ENCODE measurements at regions not wholly inside any gene's neighbourhood (a gene's known extent, or its start where the extent isn't known, plus 50 kb on each side); places are given as distances from the start of the nearest gene placed in this dataset.
"Not testable (repeated sequence)": the region's sequence is repeated elsewhere in the genome, so short reads cannot be mapped to it uniquely, and the experiment has no call there.

GRCh38 chr7:68619526-68619925 is 978.7 kb upstream of the AUTS2 start:
- no peak for DNase-seq (ENCODE audit: low spot score)

GRCh38 chr7:68622500-68622899 is 975.8 kb upstream of the AUTS2 start:
- DNase-seq (ENCODE audit: low spot score): no peak

- DNase-seq (ENCODE audit: low spot score): no peak
Observed at GRCh38 chr7:68623030-68623429, 975.2 kb upstream of the AUTS2 start.

- DNase-seq (ENCODE audit: low spot score): no peak
Observed at GRCh38 chr7:68627247-68627864, 970.9 kb upstream of the AUTS2 start.

GRCh38 chr7:68630914-68631313 is 967.4 kb upstream of the AUTS2 start:
- DNase-seq (ENCODE audit: low spot score): not testable (repeated sequence)

GRCh38 chr7:68640103-68640502 is 958.2 kb upstream of the AUTS2 start:
- DNase-seq (ENCODE audit: low spot score): no peak

GRCh38 chr7:68642727-68643126 is 955.5 kb upstream of the AUTS2 start:
- DNase-seq (ENCODE audit: low spot score): no peak

GRCh38 chr7:68663392-68663791 is 934.9 kb upstream of the AUTS2 start:
- DNase-seq (ENCODE audit: low spot score): no peak

GRCh38 chr7:68671046-68671445 is 927.2 kb upstream of the AUTS2 start:
- DNase-seq (ENCODE audit: low spot score): no peak

- no peak for DNase-seq (ENCODE audit: low spot score)
Observed at GRCh38 chr7:68671671-68672070, 926.6 kb upstream of the AUTS2 start.

GRCh38 chr7:68674826-68675225 is 923.4 kb upstream of the AUTS2 start:
- DNase-seq (ENCODE audit: low spot score): no peak

- DNase-seq (ENCODE audit: low spot score): no peak
Observed at GRCh38 chr7:68676813-68677535, 921.3 kb upstream of the AUTS2 start.

- no peak for DNase-seq (ENCODE audit: low spot score)
Observed at GRCh38 chr7:68678196-68678595, 920.1 kb upstream of the AUTS2 start.

GRCh38 chr7:68679459-68680234 is 918.6 kb upstream of the AUTS2 start:
- no peak for DNase-seq (ENCODE audit: low spot score)

- no peak for DNase-seq (ENCODE audit: low spot score)
Observed at GRCh38 chr7:68680235-68680872, 917.9 kb upstream of the AUTS2 start.

GRCh38 chr7:68682910-68683309 is 915.4 kb upstream of the AUTS2 start:
- no peak for DNase-seq (ENCODE audit: low spot score)

- no peak for DNase-seq (ENCODE audit: low spot score)
Observed at GRCh38 chr7:68684246-68684839, 913.9 kb upstream of the AUTS2 start.

GRCh38 chr7:68684996-68685395 is 913.3 kb upstream of the AUTS2 start:
- DNase-seq (ENCODE audit: low spot score): no peak

- DNase-seq (ENCODE audit: low spot score): no peak
Observed at GRCh38 chr7:68688416-68689086, 909.7 kb upstream of the AUTS2 start.

GRCh38 chr7:68689087-68689433 is 909.2 kb upstream of the AUTS2 start:
- no peak for DNase-seq (ENCODE audit: low spot score)

Data from ureter (tissue), 1 donor.